ENCODE measurements at regions not wholly inside any gene's neighbourhood (a gene's known extent, or its start where the extent isn't known, plus 50 kb on each side); places are given as distances from the start of the nearest gene placed in this dataset.
"Not testable (repeated sequence)": the region's sequence is repeated elsewhere in the genome, so short reads cannot be mapped to it uniquely, and the experiment has no call there.

GRCh38 chr7:42642699-42643098 lies 269.2 kb downstream of the C7orf25 start:
- DNase-seq (no peak), ATAC-seq (ENCODE audit: poor library complexity) (no peak)
- intact Hi-C loops (cut with DNase I), result no loop called here

- intact Hi-C loops (cut with DNase I), result no loop called here
- no peak for DNase-seq
- ATAC-seq (ENCODE audit: poor library complexity), result no peak
Observed at GRCh38 chr7:42639930-42640329, 271.9 kb downstream of the C7orf25 start.

GRCh38 chr7:42636380-42636779 lies 275.5 kb downstream of the C7orf25 start:
- ATAC-seq (ENCODE audit: poor library complexity); intact Hi-C loops (cut with DNase I); DNase-seq: not testable (repeated sequence)

- intact Hi-C loops (cut with DNase I), result no loop called here
- no peak for DNase-seq
- no peak for ATAC-seq (ENCODE audit: poor library complexity)
Observed at GRCh38 chr7:42628054-42628453, 283.8 kb downstream of the C7orf25 start.

GRCh38 chr7:42627626-42628025 lies 284.2 kb downstream of the C7orf25 start:
- intact Hi-C loops (cut with DNase I), result no loop called here
- ATAC-seq (ENCODE audit: poor library complexity) (no peak), DNase-seq (no peak)

- no peak for ATAC-seq (ENCODE audit: poor library complexity)
- no peak for DNase-seq
- intact Hi-C loops (cut with DNase I), result no loop called here
Observed at GRCh38 chr7:42627101-42627500, 284.8 kb downstream of the C7orf25 start.

GRCh38 chr7:42625421-42625820 lies 286.4 kb downstream of the C7orf25 start:
- intact Hi-C loops (cut with DNase I), result no loop called here
- DNase-seq, result no peak
- no peak for ATAC-seq (ENCODE audit: poor library complexity)

- ATAC-seq (ENCODE audit: poor library complexity) (no peak), DNase-seq (no peak)
- intact Hi-C loops (cut with DNase I), result no loop called here
Observed at GRCh38 chr7:42624471-42624870, 287.4 kb downstream of the C7orf25 start.

- intact Hi-C loops (cut with DNase I), result no loop called here
- DNase-seq, result no peak
- no peak for ATAC-seq (ENCODE audit: poor library complexity)
Observed at GRCh38 chr7:42621543-42622219, 290.2 kb downstream of the C7orf25 start.

GRCh38 chr7:42618651-42619360 lies 293.1 kb downstream of the C7orf25 start:
- DNase-seq (no peak), ATAC-seq (ENCODE audit: poor library complexity) (no peak)
- intact Hi-C loops (cut with DNase I), result no loop called here

GRCh38 chr7:42617806-42618457 lies 293.9 kb downstream of the C7orf25 start:
- ATAC-seq (ENCODE audit: poor library complexity), result no peak
- intact Hi-C loops (cut with DNase I), result no loop called here
- DNase-seq, result no peak

GRCh38 chr7:42617071-42617765 lies 294.7 kb downstream of the C7orf25 start:
- DNase-seq (no peak), ATAC-seq (ENCODE audit: poor library complexity) (peak; percentile 59)
- intact Hi-C loops (cut with DNase I), result no loop called here

- ATAC-seq (ENCODE audit: poor library complexity) (no peak), DNase-seq (no peak)
- intact Hi-C loops (cut with DNase I), result no loop called here
Observed at GRCh38 chr7:42614636-42615035, 297.2 kb downstream of the C7orf25 start.

GRCh38 chr7:42611961-42612360 lies 299.9 kb downstream of the C7orf25 start:
- DNase-seq (no peak), ATAC-seq (ENCODE audit: poor library complexity) (no peak)
- intact Hi-C loops (cut with DNase I), result no loop called here

GRCh38 chr7:42611289-42611928 lies 300.5 kb downstream of the C7orf25 start:
- intact Hi-C loops (cut with DNase I), result no loop called here
- no peak for ATAC-seq (ENCODE audit: poor library complexity)
- DNase-seq, result no peak

GRCh38 chr7:42606193-42606905 lies 305.5 kb downstream of the C7orf25 start:
- intact Hi-C loops (cut with DNase I), result no loop called here
- ATAC-seq (ENCODE audit: poor library complexity) (no peak), DNase-seq (no peak)

- intact Hi-C loops (cut with DNase I), result no loop called here
- no peak for ATAC-seq (ENCODE audit: poor library complexity)
- DNase-seq, result no peak
Observed at GRCh38 chr7:42605406-42606192, 306.3 kb downstream of the C7orf25 start.

- no peak for ATAC-seq (ENCODE audit: poor library complexity)
- intact Hi-C loops (cut with DNase I), result no loop called here
- no peak for DNase-seq
Observed at GRCh38 chr7:42603496-42603895, 308.4 kb downstream of the C7orf25 start.

Measured in Right ventricle myocardium superior (tissue), 1 donor.